ENCODE measurements at regions not wholly inside any gene's neighbourhood (a gene's known extent, or its start where the extent isn't known, plus 50 kb on each side); places are given as distances from the start of the nearest gene placed in this dataset.

GRCh38 chr15:98286831-98287230 lies 326.3 kb downstream of the ARRDC4 start:
- no peak overlapping the region for H2AFZ ChIP-seq (ENCODE audit: low read depth, low read length, poor library complexity, severe bottlenecking)
- no peak overlapping the region for H3K4me3 ChIP-seq (replicated peaks in 1 of 2; ENCODE audit: low read depth in 1 of 2, low read length in 2 of 2)
- intact Hi-C loops (cut with micrococcal nuclease) = no loop called here
- DNase-seq (ENCODE audit: low read depth, low spot score) (no peak), ATAC-seq (no peak)
- no peak overlapping the region for H3K9ac ChIP-seq (ENCODE audit: low read length)
- CTCF ChIA-PET = no interaction called here
- TF ChIP-seq CEBPB (IDR thresholded peaks at IDR 0.05; ENCODE audit: low read depth) = no peak
- no peaks in the 10 kb centered on the region for H3K36me3 ChIP-seq (ENCODE audit: control insufficient read depth in 1 of 2, insufficient read depth in 2 of 2, low read length in 2 of 2)
- H3K27ac ChIP-seq (ENCODE audit: low read depth, low read length) = no peak overlapping the region
- RAD21 ChIA-PET (ENCODE audit: low non-redundant PET in 1 of 2, low total read pairs in 2 of 2, uncharacterized antibody in 2 of 2, unreplicated experiment in 2 of 2) = no interaction called here
- POLR2A ChIA-PET = no interaction called here
- H3K9me2 ChIP-seq (ENCODE audit: insufficient read depth) = no peaks in the 10 kb centered on the region
- H4K20me1 ChIP-seq (ENCODE audit: insufficient read depth) = no peaks in the 10 kb centered on the region
- no TSS peak for BruUV-seq (replicated peaks)
- no peaks in the 10 kb centered on the region for H3K9me3 ChIP-seq (ENCODE audit: control insufficient read depth in 1 of 2, insufficient read depth in 1 of 2, low read depth in 1 of 2, low read length in 2 of 2)
- H3K27me3 ChIP-seq (ENCODE audit: insufficient read depth, low read length) = peaks cover 15% of the 10 kb centered on the region; the same call in 1 of the 2 replicates
- H3K79me2 ChIP-seq (ENCODE audit: insufficient read depth, low read length) = no peaks in the 10 kb centered on the region
- no peak overlapping the region for H3K4me2 ChIP-seq (ENCODE audit: low read length)
- no peaks in the 10 kb centered on the region for H3K4me1 ChIP-seq (ENCODE audit: control insufficient read depth in 1 of 2, insufficient read depth in 2 of 2, low read length in 2 of 2)

GRCh38 chr15:98288091-98288590 lies 327.6 kb downstream of the ARRDC4 start:
- no peak for DNase-seq (ENCODE audit: low read depth, low spot score)
- intact Hi-C loops (cut with micrococcal nuclease) = no loop called here
- no TSS peak for BruUV-seq (replicated peaks)
- no peak for ATAC-seq
- H3K79me2 ChIP-seq (ENCODE audit: insufficient read depth, low read length) = no peaks in the 10 kb centered on the region
- no peak overlapping the region for H3K4me3 ChIP-seq (replicated peaks in 1 of 2; ENCODE audit: low read depth in 1 of 2, low read length in 2 of 2)
- ChIA-PET RAD21 (ENCODE audit: low non-redundant PET in 1 of 2, low total read pairs in 2 of 2, uncharacterized antibody in 2 of 2, unreplicated experiment in 2 of 2) (no interaction called here), CTCF (no interaction called here), POLR2A (no interaction called here)
- H4K20me1 ChIP-seq (ENCODE audit: insufficient read depth) = no peaks in the 10 kb centered on the region
- no peaks in the 10 kb centered on the region for H3K9me2 ChIP-seq (ENCODE audit: insufficient read depth)
- no peak overlapping the region for H3K9ac ChIP-seq (ENCODE audit: low read length)
- no peaks in the 10 kb centered on the region for H3K4me1 ChIP-seq (ENCODE audit: control insufficient read depth in 1 of 2, insufficient read depth in 2 of 2, low read length in 2 of 2)
- H3K9me3 ChIP-seq (ENCODE audit: control insufficient read depth in 1 of 2, insufficient read depth in 1 of 2, low read depth in 1 of 2, low read length in 2 of 2) = no peaks in the 10 kb centered on the region
- peaks cover 12% of the 10 kb centered on the region; the same call in 1 of the 2 replicates for H3K27me3 ChIP-seq (ENCODE audit: insufficient read depth, low read length)
- no peak overlapping the region for H3K27ac ChIP-seq (ENCODE audit: low read depth, low read length)
- H3K36me3 ChIP-seq (ENCODE audit: control insufficient read depth in 1 of 2, insufficient read depth in 2 of 2, low read length in 2 of 2) = no peaks in the 10 kb centered on the region
- H2AFZ ChIP-seq (ENCODE audit: low read depth, low read length, poor library complexity, severe bottlenecking) = no peak overlapping the region
- no peak overlapping the region for H3K4me2 ChIP-seq (ENCODE audit: low read length)
- no peak for TF ChIP-seq CBX3 (IDR thresholded peaks at IDR 0.05; ENCODE audit: low read depth)
- no peak for TF ChIP-seq SRF (IDR thresholded peaks at IDR 0.05; ENCODE audit: low read depth)
- no peak for TF ChIP-seq ZBTB33 (IDR thresholded peaks at IDR 0.05; ENCODE audit: extremely low read depth, insufficient replicate concordance, low read length)
- TF ChIP-seq SP1 (IDR thresholded peaks at IDR 0.05; ENCODE audit: low read depth) = no peak
- no peak for TF ChIP-seq REST (IDR thresholded peaks at IDR 0.05; ENCODE audit: low read depth)
- TF ChIP-seq EZH2 (IDR thresholded peaks at IDR 0.05) = no peak
- no peak for TF ChIP-seq YY1 (IDR thresholded peaks at IDR 0.05; ENCODE audit: extremely low read depth, insufficient replicate concordance, low read depth, low read length)
- TF ChIP-seq FOSL1 (IDR thresholded peaks at IDR 0.05; ENCODE audit: low read depth) = no peak
- TF ChIP-seq TCF7L2 (IDR thresholded peaks at IDR 0.05; ENCODE audit: borderline replicate concordance, extremely low read depth, insufficient read depth, insufficient read length) = no peak
- TF ChIP-seq SIN3A (IDR thresholded peaks at IDR 0.05; ENCODE audit: low read depth) = no peak
- TF ChIP-seq RAD21 (IDR thresholded peaks at IDR 0.05; ENCODE audit: low read depth) = no peak
- TF ChIP-seq CEBPB (IDR thresholded peaks at IDR 0.05; ENCODE audit: low read depth) = no peak
- no peak for TF ChIP-seq CTCF (IDR thresholded peaks at IDR 0.05 in 2 of 3, conservative IDR thresholded peaks at IDR 0.05 in 1 of 3; ENCODE audit: borderline replicate concordance in 1 of 3, insufficient read depth in 1 of 3, low read depth in 2 of 3, low read length in 2 of 3)
